ENCODE measurements at regions not wholly inside any gene's neighbourhood (a gene's known extent, or its start where the extent isn't known, plus 50 kb on each side); places are given as distances from the start of the nearest gene placed in this dataset.

- TF ChIP-seq CEBPB (IDR thresholded peaks at IDR 0.05) = no peak
- no peak for TF ChIP-seq EP300 (IDR thresholded peaks at IDR 0.05)
- no peak for TF ChIP-seq NFE2L2 (conservative IDR thresholded peaks at IDR 0.05; ENCODE audit: low read length)
- TF ChIP-seq JUNB (IDR thresholded peaks at IDR 0.05) = no peak
- TF ChIP-seq CTCF (IDR thresholded peaks at IDR 0.05) = no peak
- no peak for TF ChIP-seq CBX8 (IDR thresholded peaks at IDR 0.05)
- TF ChIP-seq ESRRA (IDR thresholded peaks at IDR 0.05; ENCODE audit: borderline replicate concordance, low read length) = no peak
- TF ChIP-seq CHD4 (IDR thresholded peaks at IDR 0.05; ENCODE audit: borderline replicate concordance) = no peak
- no peak for TF ChIP-seq HMGXB4 (CRISPR knock-in tag; IDR thresholded peaks at IDR 0.05; ENCODE audit: borderline replicate concordance)
These were observed 144.1 kb downstream of the KLF13 start for GRCh38 chr15:31470756-31471155.

All from A549 (cell line).